ENCODE measurements at regions not wholly inside any gene's neighbourhood (a gene's known extent, or its start where the extent isn't known, plus 50 kb on each side); places are given as distances from the start of the nearest gene placed in this dataset.

DNA sequence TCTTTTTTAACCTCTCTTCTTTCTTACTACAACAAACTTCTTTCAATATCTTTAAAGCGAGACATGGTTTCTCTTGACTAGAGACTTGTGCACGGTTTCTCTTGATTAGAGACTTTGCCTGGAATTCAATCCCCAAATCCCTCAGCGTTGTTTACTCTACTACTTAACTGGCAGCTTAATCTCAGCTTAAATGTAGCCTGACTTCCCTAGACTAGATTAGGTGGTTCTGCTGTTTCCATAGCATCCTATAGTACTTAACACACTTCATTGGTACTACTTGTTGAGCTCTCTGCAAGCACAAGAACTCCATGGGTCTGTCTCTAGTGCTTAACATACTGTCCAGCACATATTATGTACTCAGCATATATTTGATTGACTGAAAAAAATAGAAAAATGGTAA, 168.2 kb upstream of the GPR149 start:
- no peak for TF ChIP-seq CTCF (IDR thresholded peaks at IDR 0.05)
- TF ChIP-seq POLR2A (IDR thresholded peaks at IDR 0.05): no peak
